Ammon's horn (tissue), 1 donor: ENCODE measurements at regions not wholly inside any gene's neighbourhood (a gene's known extent, or its start where the extent isn't known, plus 50 kb on each side); places are given as distances from the start of the nearest gene placed in this dataset.

Source experiments
- DNase-seq: peaks from one replicate; pipeline ENCODE4 v3.0.0-alpha.2; 2016; ENCODE audit warnings: low spot score

GRCh38 chr2:120455390-120455789 lies 109.5 kb downstream of the INHBB start:
- DNase-seq: no peak

GRCh38 chr2:120456867-120457266 lies 110.9 kb downstream of the INHBB start:
- DNase-seq: no peak

- DNase-seq: no peak
Observed at GRCh38 chr2:120460511-120460910, 114.6 kb downstream of the INHBB start.

GRCh38 chr2:120461092-120461491 lies 115.2 kb downstream of the INHBB start:
- no peak for DNase-seq

GRCh38 chr2:120461546-120462537 lies 115.9 kb downstream of the INHBB start:
- DNase-seq: no peak

- no peak for DNase-seq
Observed at GRCh38 chr2:120463527-120463926, 117.6 kb downstream of the INHBB start.

- DNase-seq: no peak
Observed at GRCh38 chr2:120463996-120464395, 118.1 kb downstream of the INHBB start.

GRCh38 chr2:120464448-120464931 lies 118.6 kb downstream of the INHBB start:
- DNase-seq: no peak

- no peak for DNase-seq
Observed at GRCh38 chr2:120465012-120465700, 119.2 kb downstream of the INHBB start.

- DNase-seq: no peak
Observed at GRCh38 chr2:120465701-120465988, 119.7 kb downstream of the INHBB start.

- DNase-seq: no peak
Observed at GRCh38 chr2:120465989-120466703, 120.2 kb downstream of the INHBB start.

- DNase-seq: no peak
Observed at GRCh38 chr2:120466704-120467054, 120.7 kb downstream of the INHBB start.

- DNase-seq: no peak
Observed at GRCh38 chr2:120468136-120468535, 122.2 kb downstream of the INHBB start.

- DNase-seq: no peak
Observed at GRCh38 chr2:120469426-120469825, 123.5 kb downstream of the INHBB start.

- DNase-seq: peak; percentile 15
Observed at GRCh38 chr2:120470041-120470965, 124.4 kb downstream of the INHBB start.

- DNase-seq: no peak
Observed at GRCh38 chr2:120471166-120471565, 125.2 kb downstream of the INHBB start.

GRCh38 chr2:120472031-120472430 lies 126.1 kb downstream of the INHBB start:
- DNase-seq: no peak

GRCh38 chr2:120472891-120473309 lies 127.0 kb downstream of the INHBB start:
- no peak for DNase-seq

GRCh38 chr2:120473522-120474271 lies 127.8 kb downstream of the INHBB start:
- no peak for DNase-seq

GRCh38 chr2:120474486-120474885 lies 128.6 kb downstream of the INHBB start:
- no peak for DNase-seq

- DNase-seq: no peak
Observed at GRCh38 chr2:120476141-120476540, 130.2 kb downstream of the INHBB start.
